GM12878 (cell line): ENCODE measurements at regions not wholly inside any gene's neighbourhood (a gene's known extent, or its start where the extent isn't known, plus 50 kb on each side); places are given as distances from the start of the nearest gene placed in this dataset.

Experiments
- ATF7 ChIP-seq: fragments of 450-650 bp; IDR thresholded peaks from 2 replicates; pipeline ENCODE4 v1.6.1; 2016; ENCODE audit warnings: low read depth, mild to moderate bottlenecking
- CEBPZ ChIP-seq: fragments of 150-350 bp; IDR thresholded peaks from 2 replicates; pipeline ENCODE4 v1.6.1; 2016; ENCODE audit warnings: low read depth, low read length
- EED ChIP-seq: sonication (generic); IDR thresholded peaks from 2 replicates; pipeline ENCODE4 v1.6.1; 2016; ENCODE audit warnings: antibody characterized with exemption, low read depth
- NBN ChIP-seq: fragments of 450-650 bp; IDR thresholded peaks from 2 replicates; pipeline ENCODE4 v1.6.1; 2016
- PAX8 ChIP-seq: fragments of 450-650 bp; IDR thresholded peaks from 2 replicates; pipeline ENCODE4 v1.6.1; 2017; ENCODE audit warnings: mild to moderate bottlenecking, moderate library complexity
- TCF3 ChIP-seq: IDR thresholded peaks from 2 replicates; pipeline ENCODE4 v1.6.1; 2012; ENCODE audit warnings: low read depth, mild to moderate bottlenecking, low read length, borderline replicate concordance; ENCODE audit not compliant: insufficient read depth
- ZBTB4 ChIP-seq: fragments of 450-650 bp; formaldehyde crosslinking; IDR thresholded peaks from 2 replicates; pipeline ENCODE4 v1.4.0; 2022; ENCODE audit warnings: mild to moderate bottlenecking, moderate library complexity
- TF ChIP-seq, protein P1 (sequence below): fragments of 450-650 bp; IDR thresholded peaks from 2 replicates; pipeline ENCODE4 v1.6.1; 2014; ENCODE audit warnings: mild to moderate bottlenecking

- TF ChIP-seq CEBPZ (no peak), ATF7 (no peak), EED (0 out of 2 replicates have a peak, but pooled peaks have one; percentile 53), ZBTB4 (CRISPR knock-in tag) (no peak), TCF3 (0 out of 2 replicates have a peak, but pooled peaks have one; percentile 10), PAX8 (no peak), NBN (no peak)
- TF ChIP-seq, protein P1, sequence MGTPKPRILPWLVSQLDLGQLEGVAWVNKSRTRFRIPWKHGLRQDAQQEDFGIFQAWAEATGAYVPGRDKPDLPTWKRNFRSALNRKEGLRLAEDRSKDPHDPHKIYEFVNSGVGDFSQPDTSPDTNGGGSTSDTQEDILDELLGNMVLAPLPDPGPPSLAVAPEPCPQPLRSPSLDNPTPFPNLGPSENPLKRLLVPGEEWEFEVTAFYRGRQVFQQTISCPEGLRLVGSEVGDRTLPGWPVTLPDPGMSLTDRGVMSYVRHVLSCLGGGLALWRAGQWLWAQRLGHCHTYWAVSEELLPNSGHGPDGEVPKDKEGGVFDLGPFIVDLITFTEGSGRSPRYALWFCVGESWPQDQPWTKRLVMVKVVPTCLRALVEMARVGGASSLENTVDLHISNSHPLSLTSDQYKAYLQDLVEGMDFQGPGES: no peak
Measured at GRCh38 chr1:9181990-9182783, 52.4 kb upstream of the H6PD start (continued).
